CD4-positive, alpha-beta T cell treated with Interleukin-17A for 4 hours (primary cell): ENCODE measurements at regions not wholly inside any gene's neighbourhood (a gene's known extent, or its start where the extent isn't known, plus 50 kb on each side); places are given as distances from the start of the nearest gene placed in this dataset.

ENCODE experiments used
- DNase-seq: peaks from one replicate; pipeline ENCODE4 v3.0.0-alpha.2; 2020; ENCODE audit warnings: mixed read lengths

- DNase-seq = no peak
Measured at GRCh38 chr3:162019817-162020216, 523.2 kb downstream of the OTOL1 start.

GRCh38 chr3:162021206-162021605, 524.6 kb downstream of the OTOL1 start:
- no peak for DNase-seq

- DNase-seq = no peak
Measured at GRCh38 chr3:162022911-162023310, 526.3 kb downstream of the OTOL1 start.

DNA sequence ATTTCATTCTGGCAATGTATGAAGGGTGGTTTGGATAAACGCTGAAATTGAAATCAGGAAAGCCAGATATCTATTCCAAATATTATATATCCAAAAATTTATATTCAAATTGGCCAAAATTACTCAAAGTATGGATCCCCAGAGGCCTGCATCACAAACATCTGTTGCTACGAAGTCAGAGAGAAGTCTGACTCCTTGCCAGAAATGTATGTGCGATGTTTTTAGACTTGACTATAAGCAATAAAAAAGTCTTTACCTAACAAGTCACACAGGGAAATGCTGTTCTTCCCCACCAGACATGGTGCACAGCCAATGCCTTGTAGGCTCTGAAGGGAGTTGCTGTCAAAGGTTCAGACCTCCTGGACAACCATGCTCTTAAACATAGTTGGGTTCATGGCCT, 533.1 kb downstream of the OTOL1 start:
- DNase-seq = no peak

DNA sequence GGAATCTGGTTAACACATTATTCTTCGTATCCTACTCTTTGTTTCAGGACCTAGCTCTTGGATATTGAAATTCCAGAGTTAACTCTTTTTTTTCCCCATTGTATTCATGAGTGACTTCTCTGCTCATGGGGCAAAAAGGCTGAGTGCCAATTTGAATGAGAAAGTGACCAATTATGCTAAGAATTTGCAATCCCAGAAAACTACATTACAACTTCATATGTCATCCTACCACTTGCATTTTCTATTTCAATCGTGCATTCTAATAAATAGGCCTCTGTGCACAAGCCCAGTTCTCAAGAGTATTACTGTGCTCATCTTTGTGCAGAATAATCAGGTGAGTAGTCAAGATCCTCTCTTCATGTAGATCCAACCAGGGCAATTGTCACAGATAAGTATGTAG, 537.8 kb downstream of the OTOL1 start:
- no peak for DNase-seq

DNA sequence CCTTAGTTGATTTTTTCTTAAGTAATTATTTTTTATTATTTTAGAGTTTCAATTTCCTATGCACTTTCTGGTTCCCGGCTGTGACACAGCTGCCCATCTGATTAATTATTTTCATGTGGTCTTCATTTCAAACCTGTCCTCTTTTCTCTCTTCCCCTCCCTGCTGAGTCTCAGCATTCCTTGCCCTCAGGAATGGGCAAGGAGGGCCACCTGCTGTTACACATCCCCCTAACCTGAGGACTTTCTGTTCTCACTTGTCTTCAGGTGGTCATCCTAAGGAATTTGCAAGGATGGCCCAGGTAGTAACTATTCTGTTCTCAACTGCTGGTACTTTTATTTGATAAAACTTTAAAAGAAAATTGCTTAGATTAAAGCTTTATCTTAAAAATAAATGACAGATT, 545.0 kb downstream of the OTOL1 start:
- DNase-seq = no peak

DNA sequence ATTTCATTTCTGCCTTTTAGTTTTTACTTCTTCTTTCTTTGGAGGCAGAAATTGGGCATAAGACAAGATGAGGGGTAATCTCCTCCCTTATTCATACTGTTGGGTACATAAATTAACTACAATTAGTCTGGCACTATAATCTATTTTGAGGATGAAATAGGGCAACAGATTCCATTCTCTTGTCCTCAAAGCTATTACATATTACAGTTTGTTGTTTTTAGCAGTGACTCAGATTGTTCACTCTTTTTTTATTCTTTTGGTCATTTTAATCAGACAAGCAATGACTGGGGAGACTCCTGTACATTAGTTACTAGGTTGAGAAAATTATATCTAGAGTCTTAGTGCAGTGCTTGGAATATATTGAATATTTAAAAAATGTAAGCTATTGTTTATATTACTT, 556.0 kb downstream of the OTOL1 start:
- no peak for DNase-seq

DNA sequence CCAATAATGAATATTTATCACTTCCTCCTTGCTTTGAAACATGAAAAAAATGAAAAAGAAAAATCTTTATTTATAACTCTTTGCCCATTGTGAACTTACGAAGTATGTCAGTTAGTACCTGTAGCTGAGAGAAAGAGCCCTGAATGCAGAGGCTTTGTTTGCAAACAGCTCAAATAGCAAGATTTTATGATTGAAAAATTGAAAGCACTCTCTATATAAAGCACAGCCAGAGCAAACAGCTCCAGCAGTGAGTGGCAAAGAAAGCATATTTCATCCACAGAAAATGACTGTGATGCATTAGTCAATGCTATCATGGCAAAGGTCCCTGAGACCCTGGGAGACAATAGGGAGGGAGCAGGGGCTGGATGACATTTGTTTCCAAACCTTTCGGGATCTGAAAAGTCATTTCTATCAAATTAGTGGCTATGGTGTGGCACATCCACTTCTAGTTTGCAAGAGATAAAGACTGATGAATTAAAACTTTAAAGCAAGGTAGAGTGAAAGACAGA, 576.1 kb downstream of the OTOL1 start:
- DNase-seq = no peak

DNA sequence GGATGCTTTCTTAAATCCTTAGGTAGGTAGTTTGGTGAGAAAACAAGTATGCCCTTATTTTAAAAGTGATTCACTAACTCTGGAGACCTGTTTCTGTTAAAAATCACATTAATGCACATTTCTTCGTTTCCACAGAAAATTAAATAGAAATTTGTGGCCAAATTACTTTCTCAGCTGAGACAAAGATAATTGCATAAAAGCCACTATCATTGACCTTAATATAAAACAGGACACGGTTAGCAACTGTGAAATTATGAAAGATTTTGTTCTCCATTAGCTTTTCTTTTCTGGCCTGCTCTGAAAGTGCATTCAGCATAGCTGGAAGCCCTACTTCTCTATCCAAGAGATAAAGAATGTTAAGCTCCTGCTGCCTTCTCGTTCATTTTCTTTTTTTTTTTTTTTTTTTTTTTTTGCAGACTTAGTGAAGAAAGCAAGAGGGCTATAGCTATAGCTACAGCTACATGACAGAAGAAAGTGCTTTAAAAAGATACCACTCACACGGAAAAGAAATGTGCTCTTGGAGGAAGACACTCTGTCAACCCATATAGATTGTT, 576.9 kb downstream of the OTOL1 start:
- no peak for DNase-seq

DNA sequence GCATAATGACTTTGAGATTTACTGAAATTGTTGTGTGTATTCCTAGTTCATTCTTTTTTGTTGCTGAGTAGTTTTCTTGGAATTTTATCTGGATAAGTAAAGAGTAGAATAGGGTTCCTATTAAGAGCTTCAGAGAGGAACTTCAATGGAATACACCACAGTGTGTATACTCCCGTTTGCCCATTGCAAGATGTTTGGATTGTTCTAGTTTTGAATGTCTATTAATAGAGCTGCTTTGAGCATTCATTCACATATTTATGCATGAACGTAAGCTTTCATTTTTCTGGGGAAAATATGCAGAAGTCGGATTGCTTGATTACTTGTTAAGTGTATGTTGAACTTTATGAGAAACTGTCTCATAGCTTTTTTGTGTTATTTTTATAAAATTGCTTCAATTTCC, 580.5 kb downstream of the OTOL1 start:
- DNase-seq = no peak

DNA sequence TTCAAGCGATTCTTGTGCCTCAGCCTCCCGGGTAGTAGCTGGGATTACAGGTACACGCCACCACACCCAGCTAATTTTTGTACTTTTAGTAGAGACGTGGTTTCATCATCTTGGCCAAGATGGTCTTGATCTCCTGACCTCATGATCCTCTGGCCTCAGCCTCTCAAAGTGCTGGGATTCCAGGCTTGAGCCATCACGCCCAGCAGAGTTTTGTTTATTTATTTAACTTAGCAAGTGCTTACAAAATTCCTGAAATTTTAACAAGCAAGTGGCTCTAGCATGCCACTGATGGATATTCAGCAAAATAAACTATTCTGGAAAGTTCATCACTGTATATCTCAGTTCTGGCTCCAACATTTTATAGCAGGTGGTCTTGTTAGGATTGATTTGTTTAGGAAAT, 585.9 kb downstream of the OTOL1 start:
- no peak for DNase-seq

- DNase-seq = no peak
Measured at GRCh38 chr3:162087361-162087760, 590.8 kb downstream of the OTOL1 start.

DNA sequence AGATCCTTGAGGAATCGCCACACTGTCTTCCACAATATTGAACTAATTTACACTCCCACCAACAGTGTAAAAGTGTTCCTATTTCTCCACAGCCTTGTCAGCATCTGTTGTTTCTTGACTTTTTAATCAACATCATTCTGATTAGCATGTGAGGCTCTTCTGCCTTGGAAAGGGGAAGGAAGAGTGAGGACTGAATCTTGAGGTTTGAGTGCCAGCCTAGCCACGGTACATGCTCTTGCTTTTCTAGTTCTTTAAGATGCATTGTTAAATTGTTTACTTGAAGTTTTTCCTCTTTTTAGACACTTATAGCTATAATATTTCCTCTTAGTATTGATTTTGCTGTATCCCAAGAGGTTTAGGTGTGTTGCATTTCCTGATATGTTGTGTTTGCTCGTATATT, 596.1 kb downstream of the OTOL1 start:
- no peak for DNase-seq

- no peak for DNase-seq
Measured at GRCh38 chr3:162094301-162094700, 597.7 kb downstream of the OTOL1 start.

GRCh38 chr3:162096874-162097273, 600.3 kb downstream of the OTOL1 start:
- no peak for DNase-seq

DNA sequence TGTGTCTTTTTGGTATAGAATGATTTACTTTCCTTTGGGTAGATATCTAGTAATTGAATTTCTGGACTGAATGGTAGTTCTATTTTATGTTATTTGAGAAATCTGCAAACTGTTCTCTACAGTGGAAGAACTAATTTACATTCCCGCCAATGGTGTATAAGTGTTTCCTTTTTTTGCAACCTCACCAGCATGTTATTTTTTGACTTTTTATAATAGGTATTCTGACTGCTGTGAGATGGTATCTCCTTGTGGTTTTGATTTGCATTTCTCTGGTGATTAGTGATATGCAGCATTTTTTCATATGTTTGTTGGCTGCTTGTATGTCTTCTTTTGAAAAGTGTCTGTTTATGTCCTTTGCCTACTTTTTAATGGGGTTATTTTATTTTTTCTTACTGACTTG, 607.2 kb downstream of the OTOL1 start:
- no peak for DNase-seq

DNA sequence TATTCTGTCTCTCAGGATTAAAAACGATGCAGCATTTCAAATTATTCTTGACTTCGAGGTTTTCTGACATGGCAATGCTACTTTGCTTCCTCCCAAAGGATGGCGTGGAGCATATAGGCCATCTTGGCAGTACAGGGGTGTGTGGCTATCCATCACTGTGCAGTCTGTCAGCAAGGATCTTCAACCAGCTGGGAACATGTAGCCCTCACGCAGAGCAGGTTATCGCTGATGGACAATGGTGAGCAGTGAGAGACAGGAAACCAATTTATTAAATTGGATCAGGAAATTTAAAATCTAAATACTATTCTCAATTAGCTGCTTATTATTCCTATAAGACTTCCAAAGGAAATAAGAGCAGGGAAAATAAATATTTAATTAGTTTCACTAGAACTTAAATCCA, 615.3 kb downstream of the OTOL1 start:
- DNase-seq = no peak

- DNase-seq = no peak
Measured at GRCh38 chr3:162112719-162113118, 616.1 kb downstream of the OTOL1 start.

- DNase-seq = no peak
Measured at GRCh38 chr3:162117961-162118360, 621.4 kb downstream of the OTOL1 start.

GRCh38 chr3:162119651-162120050, 623.0 kb downstream of the OTOL1 start:
- no peak for DNase-seq

DNA sequence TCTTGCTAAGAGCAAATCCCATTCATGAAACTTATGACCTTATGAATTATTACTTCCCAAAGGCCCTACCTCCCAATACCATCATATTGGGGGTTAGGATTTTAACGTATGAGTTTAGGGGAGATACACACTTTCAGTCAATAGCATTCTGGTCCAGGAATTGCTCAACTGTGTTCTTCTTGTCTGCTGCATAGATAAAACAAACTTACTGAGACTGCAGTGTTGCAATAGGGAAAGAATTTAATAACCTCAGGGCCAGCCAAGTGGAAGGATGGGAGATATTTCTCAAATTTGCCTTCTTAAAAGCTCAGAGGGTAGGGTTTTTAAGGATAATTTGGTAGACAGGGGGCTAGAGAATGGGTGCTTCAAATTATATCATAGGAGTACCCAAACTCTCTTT, 625.8 kb downstream of the OTOL1 start:
- no peak for DNase-seq

DNA sequence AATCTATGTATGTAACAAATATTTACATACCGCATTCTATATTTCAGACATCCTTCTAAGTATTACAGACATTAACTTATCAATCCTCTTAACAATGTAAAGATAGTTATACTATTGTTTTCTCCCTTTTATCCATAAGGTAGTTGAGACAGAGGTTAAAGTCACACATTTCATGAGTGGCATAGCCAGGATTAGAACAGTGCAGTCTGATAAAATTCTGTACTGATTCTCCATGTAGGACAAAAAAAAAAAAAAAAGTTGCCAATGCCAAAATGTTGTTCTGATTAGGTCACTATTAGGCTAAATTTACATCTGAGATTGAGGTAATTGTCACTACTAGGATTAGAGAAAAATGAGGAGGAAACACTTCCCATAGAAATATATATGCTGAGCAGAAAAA, 629.2 kb downstream of the OTOL1 start:
- no peak for DNase-seq

DNA sequence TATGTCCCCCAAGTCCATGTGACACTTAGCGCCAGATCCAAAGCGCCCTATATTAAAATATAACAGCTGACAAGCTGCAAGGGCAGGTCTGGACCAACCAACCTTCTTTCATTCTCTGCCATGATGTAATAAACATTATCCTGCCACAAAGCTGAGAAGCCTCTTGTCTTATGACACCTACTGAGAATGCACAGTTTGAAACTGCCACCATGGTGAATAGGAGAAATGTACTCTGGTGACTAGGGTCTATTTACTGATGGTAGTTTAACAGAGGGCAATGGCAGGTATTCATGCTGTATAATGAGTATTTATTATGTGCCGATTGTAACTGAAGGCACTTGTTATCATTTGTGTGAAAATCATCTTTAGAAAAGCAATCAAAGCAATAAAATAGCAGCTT, 634.0 kb downstream of the OTOL1 start:
- DNase-seq = no peak

DNA sequence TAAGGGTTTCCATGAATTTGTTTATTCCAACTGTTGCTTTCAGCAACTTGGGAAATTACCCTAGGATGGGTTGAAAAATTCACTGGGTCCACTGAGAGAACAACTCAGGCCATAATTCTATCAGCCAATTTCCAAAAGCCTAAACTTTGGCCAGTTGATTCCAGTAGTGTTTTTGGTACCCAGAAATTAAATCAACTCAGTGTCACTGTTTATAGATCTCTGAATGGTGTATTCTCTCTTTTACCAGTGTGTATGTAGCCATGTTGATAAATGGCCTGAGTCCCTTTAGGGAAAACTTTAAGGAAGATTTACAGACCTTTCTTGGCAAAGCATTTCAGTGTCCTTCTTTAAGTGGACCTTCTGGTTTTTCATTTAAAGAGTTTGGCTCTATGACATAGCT, 636.4 kb downstream of the OTOL1 start:
- no peak for DNase-seq

DNA sequence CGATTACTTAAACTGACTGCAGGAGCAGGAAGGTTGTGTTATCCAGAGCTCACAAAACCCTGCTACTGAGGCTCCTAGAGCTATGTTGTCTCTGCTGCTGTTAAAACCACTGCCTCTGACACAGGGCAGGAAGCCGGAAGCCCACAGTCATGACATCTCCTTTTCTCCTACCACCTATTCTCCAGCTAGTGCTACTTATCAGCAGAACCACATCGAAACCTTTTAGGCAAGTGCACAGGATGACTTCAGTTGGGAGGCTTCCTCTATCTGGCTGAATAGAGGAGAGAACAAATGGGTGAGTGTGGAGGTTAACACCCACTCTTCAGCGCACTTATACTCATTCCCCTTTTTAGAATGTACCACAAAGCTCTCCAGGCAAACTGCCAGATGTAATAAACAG, 638.0 kb downstream of the OTOL1 start:
- DNase-seq = peak; percentile 3

DNA sequence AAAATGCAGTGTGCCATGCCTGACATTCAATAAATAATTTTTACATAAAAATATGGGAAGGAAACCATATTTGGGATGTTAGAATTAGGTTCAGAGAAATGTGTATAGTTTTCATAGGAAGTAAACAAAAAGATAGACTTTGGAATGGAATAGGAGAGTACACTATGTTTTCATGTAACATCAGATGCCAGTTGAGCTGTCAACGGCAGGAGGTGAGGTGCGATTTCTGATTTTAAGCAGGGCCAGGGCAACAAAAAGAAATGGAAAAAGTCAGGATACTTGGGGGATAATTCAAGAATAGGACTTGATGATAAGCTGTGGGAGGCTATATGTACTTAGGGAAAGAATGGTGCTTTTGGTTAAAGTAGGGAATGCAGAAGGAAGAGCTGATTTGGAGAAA, 639.5 kb downstream of the OTOL1 start:
- no peak for DNase-seq
